Ishikawa (cell line): ENCODE measurements at regions not wholly inside any gene's neighbourhood (a gene's known extent, or its start where the extent isn't known, plus 50 kb on each side); places are given as distances from the start of the nearest gene placed in this dataset.

ENCODE experiments used
- CEBPB ChIP-seq: IDR thresholded peaks from 2 replicates; pipeline ENCODE4 v1.6.1; 2012
- EGR1 ChIP-seq: IDR thresholded peaks from 2 replicates; pipeline ENCODE4 v1.6.1; 2012
- EP300 ChIP-seq: IDR thresholded peaks from 2 replicates; pipeline ENCODE4 v1.6.1; 2012; ENCODE audit warnings: borderline replicate concordance
- MAX ChIP-seq: IDR thresholded peaks from 2 replicates; pipeline ENCODE4 v1.6.1; 2012
- RAD21 ChIP-seq: IDR thresholded peaks from 2 replicates; pipeline ENCODE4 v1.6.1; 2012; ENCODE audit warnings: low read depth
- REST ChIP-seq: IDR thresholded peaks from 2 replicates; pipeline ENCODE4 v1.6.1; 2012; ENCODE audit warnings: low read depth, mild to moderate bottlenecking
- TAF1 ChIP-seq: IDR thresholded peaks from 2 replicates; pipeline ENCODE4 v1.6.1; 2012; ENCODE audit warnings: low read depth, mild to moderate bottlenecking
- TEAD4 ChIP-seq: IDR thresholded peaks from 2 replicates; pipeline ENCODE4 v1.6.1; 2012
- USF1 ChIP-seq: IDR thresholded peaks from 2 replicates; pipeline ENCODE4 v1.6.1; 2012
- YY1 ChIP-seq: IDR thresholded peaks from 2 replicates; pipeline ENCODE4 v1.6.1; 2012; ENCODE audit warnings: low read depth
- ZBTB7A ChIP-seq: IDR thresholded peaks from 2 replicates; pipeline ENCODE4 v1.6.1; 2012; ENCODE audit warnings: low read depth

GRCh38 chr5:13278811-13279210, 665.7 kb downstream of the DNAH5 start:
- TF ChIP-seq ZBTB7A (no peak), RAD21 (no peak), EGR1 (no peak), TEAD4 (no peak), TAF1 (no peak), MAX (no peak), EP300 (no peak), USF1 (no peak), CEBPB (no peak), REST (no peak), YY1 (no peak)
